Liver (tissue), 8 donors: ENCODE measurements at regions not wholly inside any gene's neighbourhood (a gene's known extent, or its start where the extent isn't known, plus 50 kb on each side); places are given as distances from the start of the nearest gene placed in this dataset.

Experiments
- DNase-seq: peaks from one replicate; pipeline ENCODE4 v3.0.0-alpha.2; 2017; ENCODE audit warnings: low spot score
- H3K27ac ChIP-seq, 2 donors: one replicate each; pipeline ENCODE4 v1.7.0; 2013; ENCODE audit warnings: inconsistent platforms in 2 of 2, low read length in 2 of 2, control low read depth in 1 of 2, low read depth in 1 of 2, mild to moderate bottlenecking in 1 of 2
- H3K27me3 ChIP-seq, 4 donors: one replicate each; pipeline versions ENCODE4 v1.6.1 to v1.7.0; 2013; ENCODE audit warnings: low read length in 3 of 4, inconsistent platforms in 1 of 4, mild to moderate bottlenecking in 1 of 4, moderate library complexity in 1 of 4; ENCODE audit not compliant: control insufficient read depth in 4 of 4, insufficient read depth in 4 of 4
- H3K36me3 ChIP-seq, 4 donors: one replicate each; pipeline versions ENCODE4 v1.6.1 to v1.7.0; 2013; ENCODE audit warnings: low read length in 3 of 4, mild to moderate bottlenecking in 3 of 4, low read depth in 1 of 4, moderate library complexity in 1 of 4; ENCODE audit not compliant: control insufficient read depth in 4 of 4, insufficient read depth in 3 of 4
- H3K4me1 ChIP-seq, 4 donors: one replicate each; pipeline versions ENCODE4 v1.6.1 to v1.7.0; 2013; ENCODE audit warnings: low read length in 3 of 4, mild to moderate bottlenecking in 3 of 4, moderate library complexity in 1 of 4; ENCODE audit not compliant: control insufficient read depth in 4 of 4, insufficient read depth in 4 of 4
- H3K4me3 ChIP-seq, 3 donors: one replicate each; pipeline versions ENCODE4 v1.6.1 to v1.7.0; 2013; ENCODE audit warnings: low read length in 3 of 3, control low read depth in 1 of 3, low read depth in 1 of 3, mild to moderate bottlenecking in 1 of 3
- H3K9ac ChIP-seq, 2 donors: one replicate each; pipeline ENCODE4 v1.7.0; 2013; ENCODE audit warnings: low read length in 2 of 2, mild to moderate bottlenecking in 2 of 2, moderate library complexity in 2 of 2, control low read depth in 1 of 2, low read depth in 1 of 2
- H3K9me3 ChIP-seq, 4 donors: one replicate each; pipeline versions ENCODE4 v1.6.1 to v1.7.0; 2013; ENCODE audit warnings: low read length in 3 of 4; ENCODE audit not compliant: control insufficient read depth in 4 of 4
- ATF3 ChIP-seq: IDR thresholded peaks from 2 replicates; pipeline ENCODE4 v1.6.1; 2016; ENCODE audit warnings: antibody characterized with exemption
- CTCF ChIP-seq: fragments of 150-350 bp; IDR thresholded peaks from 2 replicates; pipeline ENCODE4 v1.5.1; 2017; ENCODE audit warnings: improper control_type of control experiment, low read depth, low read length; ENCODE audit not compliant: missing input control
- EGR1 ChIP-seq, 2 donors: IDR thresholded peaks; 2 replicates each; pipeline ENCODE4 v1.6.1; 2016 to 2018; ENCODE audit warnings: antibody characterized with exemption in 2 of 2, low read depth in 2 of 2
- FOXA1 ChIP-seq: IDR thresholded peaks from 2 replicates; pipeline ENCODE4 v1.6.1; 2016; ENCODE audit warnings: antibody characterized with exemption
- FOXA2 ChIP-seq: IDR thresholded peaks from 2 replicates; pipeline ENCODE4 v1.6.1; 2016; ENCODE audit warnings: antibody characterized with exemption
- GABPA ChIP-seq, 2 donors: IDR thresholded peaks in 1 of 2; conservative IDR thresholded peaks in 1 of 2; 2 replicates each; pipeline ENCODE4 v1.6.1; 2016; ENCODE audit warnings: antibody characterized with exemption in 2 of 2, mild to moderate bottlenecking in 1 of 2, moderate library complexity in 1 of 2
- HNF4A ChIP-seq, 2 donors: conservative IDR thresholded peaks; 2 replicates each; pipeline ENCODE4 v1.6.1; 2016; ENCODE audit warnings: antibody characterized with exemption in 2 of 2, mild to moderate bottlenecking in 2 of 2
- HNF4G ChIP-seq: IDR thresholded peaks from 2 replicates; pipeline ENCODE4 v1.6.1; 2016; ENCODE audit warnings: antibody characterized with exemption
- JUND ChIP-seq, 2 donors: IDR thresholded peaks; 2 replicates each; pipeline ENCODE4 v1.6.1; 2016; ENCODE audit warnings: antibody characterized with exemption in 2 of 2
- MAX ChIP-seq: IDR thresholded peaks from 2 replicates; pipeline ENCODE4 v1.6.1; 2016; ENCODE audit warnings: antibody characterized with exemption
- NR2F2 ChIP-seq: IDR thresholded peaks from 2 replicates; pipeline ENCODE4 v1.6.1; 2016; ENCODE audit warnings: antibody characterized with exemption
- RAD21 ChIP-seq, 2 donors: IDR thresholded peaks; 2 replicates each; pipeline ENCODE4 v1.6.1; 2016; ENCODE audit warnings: antibody characterized with exemption in 2 of 2, mild to moderate bottlenecking in 2 of 2
- REST ChIP-seq: IDR thresholded peaks from 2 replicates; pipeline ENCODE4 v1.6.1; 2016; ENCODE audit warnings: antibody characterized with exemption, mild to moderate bottlenecking
- RXRA ChIP-seq, 2 donors: IDR thresholded peaks; 2 replicates each; pipeline ENCODE4 v1.6.1; 2017 to 2018; ENCODE audit warnings: antibody characterized with exemption in 2 of 2, mild to moderate bottlenecking in 1 of 2
- SP1 ChIP-seq: IDR thresholded peaks from 2 replicates; pipeline ENCODE4 v1.6.1; 2018; ENCODE audit warnings: antibody characterized with exemption, mild to moderate bottlenecking
- TAF1 ChIP-seq: conservative IDR thresholded peaks from 2 replicates; pipeline ENCODE4 v1.6.1; 2016; ENCODE audit warnings: antibody characterized with exemption, mild to moderate bottlenecking
- YY1 ChIP-seq: IDR thresholded peaks from 2 replicates; pipeline ENCODE4 v1.6.1; 2016; ENCODE audit warnings: antibody characterized with exemption, mild to moderate bottlenecking
- ZBTB33 ChIP-seq: IDR thresholded peaks from 2 replicates; pipeline ENCODE4 v1.6.1; 2016; ENCODE audit warnings: antibody characterized with exemption
- WGBS: extraction: QIAGEN DNeasy Blood & Tissue Kit; methylation state at CpG from one replicate; pipeline ENCODE4 v1.1.7; 2013; 5-methylcytosine and 5-hydroxymethylcytosine counted together
- donor health status: healthy.
- donor health status: healthy.
- donor health status: healthy.
- donor health status: healthy.
- donor health status: healthy.

- Histone ChIP-seq H3K27ac (no peak overlapping the region), H3K27me3 (no peaks in the 10 kb centered on the region), H3K4me3 (no peak overlapping the region), H3K9me3 (peaks cover 0 to 8% (median 1%) of the 10 kb centered on the region in 4 donors), H3K36me3 (no peaks in the 10 kb centered on the region), H3K4me1 (no peaks in the 10 kb centered on the region), H3K9ac (no peak overlapping the region)
- no peak for DNase-seq
- TF ChIP-seq RXRA (IDR thresholded peaks at IDR 0.05) (no peak), RAD21 (IDR thresholded peaks at IDR 0.05) (no peak), REST (no peak), EGR1 (IDR thresholded peaks at IDR 0.05; ENCODE audit: low read depth in 2 of 2) (no peak), ATF3 (no peak), NR2F2 (no peak), JUND (IDR thresholded peaks at IDR 0.05) (no peak), GABPA (IDR thresholded peaks at IDR 0.05 in 1 of 2, conservative IDR thresholded peaks at IDR 0.05 in 1 of 2) (no peak), FOXA2 (no peak), ZBTB33 (no peak), MAX (no peak), FOXA1 (no peak)
Observed at GRCh38 chr18:25449046-25449445, 97.1 kb upstream of the ZNF521 start.

GRCh38 chr18:25446972-25447371, 95.0 kb upstream of the ZNF521 start:
- peaks cover 0 to 8% (median 1%) of the 10 kb centered on the region in 4 donors for H3K9me3 ChIP-seq
- no peaks in the 10 kb centered on the region for H3K27me3 ChIP-seq
- 29% methylated on average over 3 of the region's 3 CpGs for WGBS
- H3K4me3 ChIP-seq = no peak overlapping the region
- H3K27ac ChIP-seq = no peak overlapping the region
- no peak overlapping the region for H3K9ac ChIP-seq
- no peak for DNase-seq
- TF ChIP-seq JUND (IDR thresholded peaks at IDR 0.05) (no peak), FOXA2 (no peak), REST (no peak), MAX (no peak), TAF1 (no peak), HNF4A (conservative IDR thresholded peaks at IDR 0.05) (no peak), ZBTB33 (no peak), HNF4G (no peak), YY1 (no peak), SP1 (no peak), CTCF (no peak), RAD21 (IDR thresholded peaks at IDR 0.05) (no peak), ATF3 (no peak), NR2F2 (no peak), EGR1 (IDR thresholded peaks at IDR 0.05; ENCODE audit: low read depth in 2 of 2) (no peak), FOXA1 (no peak)
- H3K36me3 ChIP-seq = no peaks in the 10 kb centered on the region
- H3K4me1 ChIP-seq = no peaks in the 10 kb centered on the region
